Stomach (tissue), 4 donors: ENCODE measurements at regions not wholly inside any gene's neighbourhood (a gene's known extent, or its start where the extent isn't known, plus 50 kb on each side); places are given as distances from the start of the nearest gene placed in this dataset.

Source experiments
- POLR2A ChIP-seq, 4 donors: fragments of 450-650 bp; IDR thresholded peaks; one replicate each; pipeline ENCODE4 v1.6.1; 2016; ENCODE audit warnings: antibody characterized with exemption in 4 of 4, control low read depth in 2 of 4, mild to moderate bottlenecking in 1 of 4, moderate library complexity in 1 of 4
- POLR2AphosphoS5 ChIP-seq, 3 donors: sonication (generic); formaldehyde crosslinking; IDR thresholded peaks; one replicate each; pipeline ENCODE4 v1.6.1; 2016; ENCODE audit warnings: antibody characterized with exemption in 3 of 3

- TF ChIP-seq POLR2AphosphoS5 (IDR thresholded peaks at IDR 0.05) (no peak), POLR2A (IDR thresholded peaks at IDR 0.05) (no peak)
Observed at GRCh38 chr17:34146440-34147043, 108.5 kb upstream of the CCL2 start.
